Right ventricle myocardium superior (tissue), 1 donor: ENCODE measurements at regions not wholly inside any gene's neighbourhood (a gene's known extent, or its start where the extent isn't known, plus 50 kb on each side); places are given as distances from the start of the nearest gene placed in this dataset.
"Not testable (repeated sequence)": the region's sequence is repeated elsewhere in the genome, so short reads cannot be mapped to it uniquely, and the experiment has no call there.

Experiments used
- ATAC-seq: fragments of 200-7000 bp; cut with Tn5 transposase; one replicate; pipeline ENCODE4 v1.9.1; 2020; ENCODE audit warnings: mild to moderate bottlenecking; ENCODE audit not compliant: poor library complexity
- DNase-seq: peaks from one replicate; pipeline ENCODE4 v3.0.0-alpha.2; 2020
- intact Hi-C: fragments of 100-400 bp; cut with DNase I; formaldehyde crosslinking; loops from one replicate; pipeline ENCODE4 v1.11.2; 2022
- donor health status: DM: no; HTN: yes; CAD: no; lungs with severe emphysema.

GRCh38 chr3:104018541-104018940, 1348.2 kb upstream of the ALCAM start:
- intact Hi-C loops, result no loop called here
- DNase-seq, result no peak
- ATAC-seq, result no peak

- DNase-seq, result no peak
- intact Hi-C loops, result no loop called here
- ATAC-seq, result no peak
Measured at GRCh38 chr3:104031598-104031997, 1335.1 kb upstream of the ALCAM start.

- ATAC-seq (no peak), DNase-seq (no peak)
- intact Hi-C loops, result no loop called here
Measured at GRCh38 chr3:104032283-104032682, 1334.4 kb upstream of the ALCAM start.

- DNase-seq (no peak), ATAC-seq (no peak)
- intact Hi-C loops, result no loop called here
Measured at GRCh38 chr3:104040896-104041295, 1325.8 kb upstream of the ALCAM start.

- ATAC-seq, DNase-seq, intact Hi-C loops: not testable (repeated sequence)
Measured at GRCh38 chr3:104043001-104043543, 1323.6 kb upstream of the ALCAM start.

- DNase-seq, result no peak
- intact Hi-C loops, result no loop called here
- no peak for ATAC-seq
Measured at GRCh38 chr3:104044002-104044401, 1322.7 kb upstream of the ALCAM start.

GRCh38 chr3:104066658-104067057, 1300.1 kb upstream of the ALCAM start:
- ATAC-seq, result no peak
- no peak for DNase-seq
- intact Hi-C loops, result no loop called here

- intact Hi-C loops, result no loop called here
- ATAC-seq (no peak), DNase-seq (no peak)
Measured at GRCh38 chr3:104069114-104069513, 1297.6 kb upstream of the ALCAM start.

GRCh38 chr3:104070906-104071305, 1295.8 kb upstream of the ALCAM start:
- ATAC-seq, result no peak
- intact Hi-C loops, result no loop called here
- DNase-seq, result no peak

- DNase-seq (no peak), ATAC-seq (no peak)
- intact Hi-C loops, result no loop called here
Measured at GRCh38 chr3:104080088-104080626, 1286.6 kb upstream of the ALCAM start.

- DNase-seq (no peak), ATAC-seq (no peak)
- intact Hi-C loops, result no loop called here
Measured at GRCh38 chr3:104088738-104089137, 1278.0 kb upstream of the ALCAM start.

- ATAC-seq, DNase-seq, intact Hi-C loops: not testable (repeated sequence)
Measured at GRCh38 chr3:104089987-104090386, 1276.7 kb upstream of the ALCAM start.

GRCh38 chr3:104101736-104102135, 1265.0 kb upstream of the ALCAM start:
- intact Hi-C loops, result no loop called here
- DNase-seq, result no peak
- no peak for ATAC-seq

- DNase-seq (no peak), ATAC-seq (no peak)
- intact Hi-C loops, result no loop called here
Measured at GRCh38 chr3:104102386-104102785, 1264.3 kb upstream of the ALCAM start.

- intact Hi-C loops, result no loop called here
- ATAC-seq, result no peak
- DNase-seq, result no peak
Measured at GRCh38 chr3:104106276-104106675, 1260.4 kb upstream of the ALCAM start.

GRCh38 chr3:104108522-104108921, 1258.2 kb upstream of the ALCAM start:
- ATAC-seq (no peak), DNase-seq (no peak)
- intact Hi-C loops, result no loop called here

GRCh38 chr3:104126463-104126862, 1240.2 kb upstream of the ALCAM start:
- DNase-seq (no peak), ATAC-seq (no peak)
- intact Hi-C loops, result no loop called here

GRCh38 chr3:104126864-104127553, 1239.7 kb upstream of the ALCAM start:
- intact Hi-C loops, result no loop called here
- DNase-seq (no peak), ATAC-seq (no peak)

- DNase-seq (no peak), ATAC-seq (no peak)
- intact Hi-C loops, result no loop called here
Measured at GRCh38 chr3:104127830-104128229, 1238.9 kb upstream of the ALCAM start.

- no peak for ATAC-seq
- intact Hi-C loops, result no loop called here
- DNase-seq, result no peak
Measured at GRCh38 chr3:104132566-104133403, 1233.9 kb upstream of the ALCAM start.
